Brain microvascular endothelial cell (primary cell): ENCODE measurements at regions not wholly inside any gene's neighbourhood (a gene's known extent, or its start where the extent isn't known, plus 50 kb on each side); places are given as distances from the start of the nearest gene placed in this dataset.

ENCODE experiments used
- DNase-seq: peaks from one replicate; pipeline ENCODE4 v3.0.0-alpha.2; 2020
- H3K27ac ChIP-seq: fragments of 250-450 bp; sonication (Bioruptor Pico); 2 replicates; pipeline ENCODE4 v1.5.1; 2020; ENCODE audit warnings: mild to moderate bottlenecking, moderate library complexity
- H3K27me3 ChIP-seq: fragments of 250-450 bp; sonication (Bioruptor Pico); replicated peaks from 2 replicates; pipeline ENCODE4 v1.5.1; 2020; ENCODE audit warnings: mild to moderate bottlenecking
- H3K36me3 ChIP-seq: fragments of 250-450 bp; sonication (Bioruptor Pico); replicated peaks from 2 replicates; pipeline ENCODE4 v1.5.1; 2020; ENCODE audit warnings: mild to moderate bottlenecking
- H3K4me3 ChIP-seq: 2 replicates; pipeline ENCODE4 v1.5.1; 2011; ENCODE audit warnings: low read depth, mild to moderate bottlenecking, control low read depth, low read length, moderate library complexity
- CTCF ChIP-seq: IDR thresholded peaks from 2 replicates; pipeline ENCODE4 v1.5.1; 2011; ENCODE audit warnings: low read depth, mild to moderate bottlenecking, moderate library complexity, low read length, control low read depth, inconsistent platforms; ENCODE audit errors: missing control alignments
- in situ Hi-C: cut with HindIII; loops from 2 replicates; pipeline ENCODE4 v1.10.0; 2017; ENCODE audit warnings: low sequenced_read_pairs, low pct_ligation_motif_present

GRCh38 chr2:157959249-157959648 is 83.1 kb upstream of the ACVR1 start:
- TF ChIP-seq CTCF: no peak
- Histone ChIP-seq H3K4me3 (no peak overlapping the region), H3K27me3 (no peaks in the 10 kb centered on the region), H3K27ac (no peak overlapping the region), H3K36me3 (no peaks in the 10 kb centered on the region)
- in situ Hi-C loops: no loop called here
- no peak for DNase-seq

DNA sequence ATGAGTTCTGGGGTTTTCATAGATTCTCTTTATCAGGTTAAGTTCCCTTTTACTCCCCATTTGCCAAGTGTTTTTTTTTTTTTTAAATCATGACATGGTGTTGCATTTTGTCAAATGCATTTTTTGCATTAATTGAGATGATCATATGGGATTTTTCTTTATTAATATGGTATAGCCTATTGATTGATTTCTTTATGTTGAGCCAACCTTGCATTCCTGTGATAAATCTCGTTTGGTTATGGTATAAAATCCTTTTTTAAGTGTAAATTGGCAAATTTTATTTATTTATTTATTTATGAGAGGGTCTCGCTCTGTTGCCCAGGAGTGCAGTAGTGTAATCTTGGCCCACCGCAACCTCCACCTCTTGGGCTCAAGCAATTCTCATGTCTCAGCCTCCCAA is 81.5 kb upstream of the ACVR1 start:
- in situ Hi-C loops: no loop called here

GRCh38 chr2:157952558-157952957 is 76.4 kb upstream of the ACVR1 start:
- Histone ChIP-seq H3K36me3 (no peaks in the 10 kb centered on the region), H3K27ac (no peak overlapping the region), H3K27me3 (no peaks in the 10 kb centered on the region), H3K4me3 (no peak overlapping the region)
- in situ Hi-C loops: no loop called here
- DNase-seq: no peak
- TF ChIP-seq CTCF: no peak

More for the DNA sequence above, 81.5 kb upstream of the ACVR1 start:
- Histone ChIP-seq H3K4me3 (no peak overlapping the region), H3K27me3 (no peaks in the 10 kb centered on the region), H3K36me3 (no peaks in the 10 kb centered on the region), H3K27ac (no peak overlapping the region)
- DNase-seq: no peak
- TF ChIP-seq CTCF: no peak

- no peaks in the 10 kb centered on the region for H3K36me3 ChIP-seq
- TF ChIP-seq CTCF: no peak
- no peak for DNase-seq
These were observed 72.7 kb upstream of the ACVR1 start for GRCh38 chr2:157948856-157949255.

DNA sequence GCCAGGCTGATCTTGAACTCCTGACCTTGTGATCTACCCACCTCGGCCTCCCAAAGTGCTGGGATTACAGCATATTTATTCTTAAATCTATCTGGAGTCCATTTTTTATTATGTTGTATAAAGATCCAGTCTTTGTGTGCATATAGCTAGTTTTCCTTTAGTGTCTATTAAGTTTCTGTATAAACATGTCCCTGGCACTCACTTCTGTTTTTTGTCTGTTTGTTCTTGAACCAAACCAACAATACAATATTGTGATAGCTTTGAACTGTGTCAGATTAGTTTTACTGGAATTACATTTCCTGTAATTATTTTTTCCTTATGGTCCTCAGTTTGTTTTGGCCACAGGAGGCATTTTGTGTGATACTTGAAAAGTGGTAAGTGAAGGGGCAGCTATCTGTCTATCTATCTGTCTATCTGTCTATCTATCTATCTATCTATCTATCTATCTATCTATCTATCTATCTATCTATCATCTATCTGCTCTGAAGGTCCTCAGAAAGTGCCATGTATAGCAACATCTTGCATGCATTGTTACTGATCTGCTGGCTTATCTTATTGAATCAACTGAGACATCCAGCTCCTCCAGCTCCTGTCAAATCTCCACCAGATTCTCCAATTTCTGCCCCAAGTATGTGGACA is 70.9 kb upstream of the ACVR1 start:
- no peak for DNase-seq
- Histone ChIP-seq H3K27me3 (no peaks in the 10 kb centered on the region), H3K4me3 (no peak overlapping the region), H3K36me3 (no peaks in the 10 kb centered on the region), H3K27ac (no peak overlapping the region)
- in situ Hi-C loops: no loop called here
- no peak for TF ChIP-seq CTCF

More at GRCh38 chr2:157948856-157949255, 72.7 kb upstream of the ACVR1 start:
- in situ Hi-C loops: no loop called here
- Histone ChIP-seq H3K27me3 (no peaks in the 10 kb centered on the region), H3K27ac (no peak overlapping the region), H3K4me3 (no peak overlapping the region)

- no peaks in the 10 kb centered on the region for H3K36me3 ChIP-seq
- H3K27ac ChIP-seq: no peak overlapping the region
- TF ChIP-seq CTCF: no peak
- H3K4me3 ChIP-seq: no peak overlapping the region
- DNase-seq: peak; percentile 7
- H3K27me3 ChIP-seq: no peaks in the 10 kb centered on the region
- in situ Hi-C loops: no loop called here
These were observed 63.9 kb upstream of the ACVR1 start for GRCh38 chr2:157940024-157940423.
